HG02981 (cell line): ENCODE measurements at regions not wholly inside any gene's neighbourhood (a gene's known extent, or its start where the extent isn't known, plus 50 kb on each side); places are given as distances from the start of the nearest gene placed in this dataset.

Experiments
- ATAC-seq: cut with Tn5 transposase; IDR thresholded peaks from one replicate; pipeline ENCODE4 v1.9.1; 2021; ENCODE audit warnings: mild to moderate bottlenecking, moderate library complexity; ENCODE audit not compliant: unreplicated experiment

GRCh38 chr3:16658004-16658924 is 53.0 kb upstream of the DAZL start:
- ATAC-seq: no peak

GRCh38 chr3:16658925-16659793 is 53.9 kb upstream of the DAZL start:
- ATAC-seq: no peak

GRCh38 chr3:16663854-16664712 is 58.9 kb upstream of the DAZL start:
- ATAC-seq: no peak

DNA sequence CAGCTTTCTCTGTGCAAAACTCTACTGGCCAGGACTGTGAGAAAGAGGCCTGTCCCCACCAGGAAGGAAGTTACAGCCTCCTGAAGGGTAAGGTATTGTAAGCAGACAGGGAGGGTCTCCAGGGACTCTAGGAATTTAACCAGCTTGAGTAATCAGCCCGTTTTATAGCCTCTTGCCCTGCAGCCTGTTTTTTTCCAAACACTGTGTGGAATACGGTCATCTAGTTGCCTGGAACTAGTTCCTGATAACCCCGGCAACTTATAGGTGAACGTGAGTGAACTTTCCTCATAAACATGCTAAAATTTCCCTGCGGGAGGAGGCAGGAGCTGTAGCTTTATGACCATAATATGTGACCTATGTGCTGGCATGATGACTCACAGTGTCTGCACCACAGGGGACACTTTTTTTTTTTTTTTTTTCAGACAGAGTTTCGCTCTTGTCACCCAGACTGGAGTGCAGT is 60.1 kb upstream of the DAZL start:
- no peak for ATAC-seq

- no peak for ATAC-seq
Observed at GRCh38 chr3:16666206-16666605, 61.0 kb upstream of the DAZL start.

DNA sequence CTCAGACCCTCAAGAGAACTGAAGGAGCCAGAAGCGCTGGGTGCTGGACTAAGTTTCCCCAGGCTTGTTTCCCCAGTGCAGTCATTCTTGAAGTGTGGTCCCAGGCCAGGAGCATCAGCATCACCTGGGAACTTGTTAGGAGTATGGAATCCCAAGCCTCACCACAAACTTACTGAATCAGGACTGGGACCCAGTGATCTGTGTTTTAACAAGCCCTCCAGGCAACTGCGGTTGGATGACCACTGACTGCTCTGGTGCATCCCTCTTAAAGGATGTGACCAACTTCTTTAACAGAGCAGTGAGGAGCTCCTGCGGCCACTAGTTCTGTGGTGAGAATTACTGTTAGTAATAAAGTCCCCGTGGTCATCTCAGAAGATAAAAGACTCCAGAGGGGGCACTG is 62.4 kb upstream of the DAZL start:
- ATAC-seq: no peak

DNA sequence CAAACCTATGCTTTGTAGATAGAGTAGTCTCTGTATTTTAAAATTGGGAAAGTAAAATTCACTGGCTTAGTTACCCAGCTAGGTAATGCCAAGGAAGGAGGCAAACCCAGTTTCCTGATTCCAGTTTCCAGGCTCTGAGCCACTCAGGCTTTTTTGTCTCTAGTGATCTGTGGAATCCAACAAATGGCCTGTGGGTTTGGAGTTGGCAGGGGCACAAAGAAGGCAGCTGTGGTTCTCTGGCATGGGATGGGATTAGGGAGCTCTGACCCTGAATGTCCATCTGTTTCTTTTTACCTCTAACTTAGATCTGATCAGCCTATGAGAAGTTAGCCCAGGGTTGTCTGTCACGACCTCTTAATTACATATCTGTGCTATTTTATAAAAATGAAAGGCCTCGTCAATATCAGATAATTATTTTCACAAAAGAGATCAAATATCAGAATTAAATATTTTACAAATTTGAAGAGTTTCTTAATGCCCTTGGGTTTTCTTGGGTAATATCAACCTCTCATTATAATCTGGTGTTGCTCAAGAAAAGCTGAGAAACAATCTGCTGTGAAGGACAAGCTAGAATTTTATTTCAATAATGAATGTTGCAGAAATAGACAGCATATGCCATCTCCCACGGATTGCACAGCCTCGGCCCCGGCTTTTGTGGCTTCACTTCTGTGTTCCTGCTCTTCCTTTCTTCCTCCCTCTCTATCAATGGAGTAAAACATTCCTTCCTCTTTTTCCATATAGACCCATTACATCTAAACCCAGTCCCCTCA is 63.7 kb upstream of the DAZL start:
- ATAC-seq: no peak

DNA sequence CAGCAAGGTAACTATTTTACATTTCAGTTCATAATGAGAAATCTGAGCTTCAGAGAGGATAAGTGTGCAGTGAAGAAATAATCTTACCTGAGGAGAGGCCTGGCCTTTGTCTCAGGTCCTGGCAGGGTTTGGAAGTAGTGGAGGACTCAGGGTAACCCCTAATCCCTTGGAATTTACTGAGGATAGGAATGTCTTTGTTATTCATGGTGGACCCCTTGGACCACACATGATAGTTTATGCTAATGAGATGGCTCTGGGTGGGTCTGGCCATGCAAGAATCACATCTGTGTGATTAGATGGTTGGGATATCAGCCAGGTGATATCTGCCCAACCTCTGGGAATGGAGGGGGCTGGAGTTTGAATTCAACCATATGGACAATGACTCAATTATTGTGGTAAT is 65.0 kb upstream of the DAZL start:
- no peak for ATAC-seq

DNA sequence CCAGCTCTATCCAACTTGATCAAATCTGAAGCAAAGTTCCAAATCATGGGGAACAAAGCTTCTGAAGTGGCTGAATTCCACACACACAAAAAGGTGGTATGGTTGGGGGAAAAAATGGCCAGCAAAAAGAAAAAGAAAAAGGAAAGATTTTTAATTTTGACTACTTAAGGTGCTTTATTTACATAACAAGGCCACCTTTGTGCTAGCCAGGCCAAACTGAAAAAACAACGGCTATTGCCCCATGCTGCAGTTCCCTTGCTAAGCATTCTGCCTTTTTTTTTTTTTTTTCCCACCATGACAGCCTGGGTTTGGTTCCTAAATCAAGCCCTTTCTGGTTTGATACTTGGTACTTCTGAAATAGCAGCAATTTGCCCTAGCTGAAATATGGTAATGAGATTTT is 66.5 kb upstream of the DAZL start:
- ATAC-seq: no peak

DNA sequence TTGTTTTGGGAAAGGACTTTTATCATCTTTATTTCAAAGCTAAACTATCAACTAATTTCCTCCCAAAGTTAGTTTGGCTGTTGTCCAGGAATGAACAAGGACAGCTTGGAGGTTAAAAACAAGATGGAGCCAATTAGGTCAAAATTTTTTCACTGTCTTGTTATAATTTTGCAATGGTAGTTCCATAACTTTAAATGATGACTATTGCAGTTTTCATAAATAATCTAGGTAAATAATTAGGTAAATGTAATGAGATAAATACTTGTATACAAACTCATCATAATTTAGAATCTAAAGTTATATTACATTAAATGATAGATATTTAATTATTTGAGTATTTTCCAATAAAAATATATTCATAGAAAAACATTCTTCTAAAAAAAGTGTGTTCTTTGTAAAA is 68.3 kb upstream of the DAZL start:
- no peak for ATAC-seq

DNA sequence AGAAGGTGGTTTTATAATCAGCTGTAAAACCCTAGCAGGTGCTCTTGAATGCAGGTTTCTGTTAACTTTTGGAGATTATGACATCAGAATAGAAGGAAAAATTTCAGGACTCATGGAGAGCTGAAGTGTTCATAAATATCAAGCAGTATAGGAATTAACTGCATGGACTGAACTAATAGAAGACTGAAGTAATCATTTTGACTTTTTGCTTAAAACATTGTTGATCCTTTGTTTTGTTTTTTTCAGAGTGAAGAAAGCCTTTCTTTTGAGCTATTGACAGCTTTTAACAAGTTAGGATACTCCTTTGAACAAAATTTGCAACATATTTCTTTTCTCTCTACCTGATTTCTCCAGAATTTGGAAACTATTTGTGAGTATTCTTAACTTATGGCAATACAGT is 70.6 kb upstream of the DAZL start:
- ATAC-seq: no peak

DNA sequence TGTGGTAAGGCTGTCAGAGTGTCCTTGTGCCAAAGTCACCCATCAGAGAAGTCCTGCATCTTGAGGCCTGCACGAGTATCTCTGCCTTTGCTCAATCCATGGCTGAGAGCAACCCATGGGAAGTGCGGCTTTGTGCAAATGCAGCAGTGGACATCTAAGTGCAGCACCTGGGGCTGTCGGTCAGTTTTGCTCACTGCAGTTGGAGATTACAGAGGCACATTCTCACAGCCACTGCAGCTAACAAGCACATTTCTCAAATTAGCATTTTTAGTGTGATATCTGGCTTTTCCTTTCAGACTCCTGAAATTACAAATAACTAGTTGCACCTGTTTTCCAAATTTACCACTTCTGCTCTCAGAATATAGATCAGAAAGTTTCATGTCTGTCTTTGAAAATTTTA is 81.5 kb upstream of the DAZL start:
- no peak for ATAC-seq

GRCh38 chr3:16687221-16687620 is 82.0 kb upstream of the DAZL start:
- ATAC-seq: no peak

- no peak for ATAC-seq
Observed at GRCh38 chr3:16692486-16693344, 87.5 kb upstream of the DAZL start.

DNA sequence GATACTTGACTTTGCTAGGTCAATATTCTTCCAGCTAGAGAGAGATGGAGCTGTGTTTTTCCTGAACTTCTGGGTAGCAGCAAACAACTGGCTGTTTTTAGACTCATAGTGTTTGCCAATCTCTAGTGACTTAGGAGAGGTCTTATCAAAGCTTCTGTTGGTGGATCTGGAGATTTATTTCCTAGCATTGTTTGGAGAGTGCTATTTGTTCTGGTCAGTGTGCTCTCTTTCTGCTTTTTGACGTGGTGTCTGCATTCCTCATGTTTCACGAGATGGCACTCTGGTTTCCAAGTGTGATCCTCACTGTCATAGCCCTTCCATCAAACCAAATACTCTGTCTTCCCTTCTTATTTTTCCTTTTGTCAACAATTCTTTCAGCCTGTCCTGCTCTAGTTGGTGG is 88.6 kb upstream of the DAZL start:
- no peak for ATAC-seq

DNA sequence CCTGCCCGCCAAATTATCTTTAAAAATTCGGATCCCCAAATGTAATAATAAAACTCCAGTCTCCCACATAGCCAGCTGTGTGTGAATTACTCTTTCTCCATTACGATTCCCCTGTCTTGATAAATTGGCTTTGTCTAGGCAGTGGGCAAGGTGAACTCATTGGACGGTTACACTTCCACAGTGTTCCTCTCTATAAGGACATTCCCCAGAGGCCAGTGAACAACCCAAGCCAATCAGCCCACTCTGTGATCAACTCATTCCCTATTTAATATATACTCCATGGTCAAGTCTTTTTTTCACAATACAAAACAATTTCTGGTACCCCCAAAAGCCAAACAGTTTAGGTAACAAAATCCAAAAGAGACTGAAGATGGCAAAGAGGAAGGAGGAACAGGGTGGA is 90.5 kb upstream of the DAZL start:
- ATAC-seq: no peak

- ATAC-seq: no peak
Observed at GRCh38 chr3:16697443-16698147, 92.4 kb upstream of the DAZL start.

DNA sequence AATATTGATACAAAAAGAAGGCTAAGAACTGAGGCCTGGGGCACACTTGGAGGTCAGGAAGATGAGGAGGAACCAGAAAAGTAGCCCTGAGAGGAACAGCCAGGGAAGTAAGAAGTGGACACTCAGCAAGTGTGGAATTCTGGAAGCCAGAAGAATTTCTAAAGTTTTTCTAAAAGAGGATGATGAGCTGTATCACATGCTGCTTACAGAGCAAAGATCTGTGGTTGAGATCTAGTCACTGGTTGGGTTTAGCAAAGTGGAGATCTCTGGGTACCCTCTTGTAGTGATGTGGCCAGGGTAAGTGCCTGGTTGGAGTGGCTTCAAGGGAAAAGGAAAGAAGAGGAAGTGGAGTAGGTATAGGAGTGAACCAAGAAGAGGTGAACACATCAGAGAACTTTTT is 95.4 kb upstream of the DAZL start:
- no peak for ATAC-seq

DNA sequence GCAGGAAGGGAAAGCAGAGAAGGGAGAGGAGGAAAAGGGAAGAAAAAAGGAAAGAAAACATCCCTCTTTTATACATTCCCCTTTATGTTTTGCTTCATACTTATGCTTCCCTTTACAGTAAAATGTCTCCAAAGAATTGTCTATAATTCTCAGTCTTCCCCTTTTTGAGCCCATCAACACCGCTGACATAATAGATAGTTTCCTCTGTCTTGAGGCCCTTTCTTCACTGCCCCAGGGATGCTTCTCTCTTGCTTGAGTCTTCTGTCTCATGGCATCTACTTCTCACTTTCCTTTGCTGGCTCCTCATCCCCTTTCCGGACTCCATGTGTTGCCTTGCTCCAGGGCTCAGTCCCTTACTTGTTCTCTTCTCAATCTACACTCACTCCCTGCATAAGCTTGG is 99.7 kb upstream of the DAZL start:
- ATAC-seq: no peak
